GM12891 (cell line): ENCODE measurements at regions not wholly inside any gene's neighbourhood (a gene's known extent, or its start where the extent isn't known, plus 50 kb on each side); places are given as distances from the start of the nearest gene placed in this dataset.

Experiments used
- PAX5 ChIP-seq: IDR thresholded peaks from 2 replicates; pipeline ENCODE4 v1.6.1; 2011; ENCODE audit warnings: low read length, moderate library complexity, mild to moderate bottlenecking; ENCODE audit not compliant: insufficient read depth, severe bottlenecking
- POLR2A ChIP-seq: IDR thresholded peaks from 2 replicates; pipeline ENCODE4 v1.6.1; 2011; ENCODE audit warnings: low read depth, low read length, control low read depth
- POLR2AphosphoS5 ChIP-seq: IDR thresholded peaks from 2 replicates; pipeline ENCODE4 v1.6.1; 2011; ENCODE audit warnings: low read depth, low read length, control low read depth
- TAF1 ChIP-seq: IDR thresholded peaks from 2 replicates; pipeline ENCODE4 v1.6.1; 2011; ENCODE audit warnings: low read depth, low read length, control low read depth

DNA sequence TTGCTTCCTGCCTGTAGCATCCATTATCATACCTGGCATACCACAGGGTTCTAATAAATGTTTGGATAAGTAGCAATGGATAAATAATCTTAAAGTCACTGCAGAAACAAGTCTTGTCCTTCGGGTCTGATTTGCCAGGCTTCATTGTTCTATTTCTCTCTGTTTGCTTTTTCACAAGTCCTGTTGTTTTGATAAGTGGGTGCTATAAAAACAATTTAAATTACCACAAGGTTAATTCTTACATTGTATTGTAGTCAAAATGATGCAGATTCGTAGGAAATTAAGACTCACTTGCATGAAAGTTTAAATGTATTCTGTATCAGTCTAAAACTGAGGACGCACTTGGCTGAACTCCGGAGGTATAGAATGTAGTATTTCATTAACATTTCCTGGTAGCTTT, 429.9 kb downstream of the NELL2 start:
- TF ChIP-seq POLR2A, result no peak
- no peak for TF ChIP-seq POLR2AphosphoS5
- no peak for TF ChIP-seq TAF1
- TF ChIP-seq PAX5, result no peak
